RWPE1 (cell line): ENCODE measurements at regions not wholly inside any gene's neighbourhood (a gene's known extent, or its start where the extent isn't known, plus 50 kb on each side); places are given as distances from the start of the nearest gene placed in this dataset.

Source experiments
- CTCF ChIA-PET: fragments of 350-600 bp; sonication (Branson Sonifier 250); formaldehyde crosslinking; extraction: SDS; loops from one replicate; lab custom pipeline; 2021; lab: Yijun Ruan, JAX
- POLR2A ChIA-PET: fragments of 400-600 bp; formaldehyde crosslinking; extraction: SDS; loops from one replicate; lab custom pipeline; 2020; ENCODE audit warnings: antibody characterized with exemption; ENCODE audit not compliant: low non-redundant PET; lab: Yijun Ruan, JAX
- DNase-seq: peaks from one replicate; pipeline ENCODE4 v3.0.0; 2012; ENCODE audit warnings: low spot score
- H3K27ac ChIP-seq: fragments of 450-650 bp; 2 replicates; pipeline ENCODE4 v1.5.1; 2017
- CTCF ChIP-seq: fragments of 450-650 bp; conservative IDR thresholded peaks from 2 replicates; pipeline ENCODE4 v1.5.1; 2017; ENCODE audit warnings: low read depth, mild to moderate bottlenecking

GRCh38 chr3:145939431-145939830, 221.6 kb downstream of the PLOD2 start:
- ChIA-PET POLR2A (interaction anchor here (0.6 kb wide), 1 partner anchor 56 kb away, joined by 8 read pairs; no protein-coding TSS in a partner anchor), CTCF (interaction anchor here (0.6 kb wide), 1 partner anchor 24 kb away, joined by 3 read pairs; no protein-coding TSS in a partner anchor)
- peak; percentile 30 for DNase-seq

GRCh38 chr3:145942052-145942451, 218.9 kb downstream of the PLOD2 start:
- TF ChIP-seq CTCF: no peak
- ChIA-PET POLR2A (no interaction called here), CTCF (no interaction called here)
- H3K27ac ChIP-seq: no peak overlapping the region
- DNase-seq: no peak

More at GRCh38 chr3:145939431-145939830, 221.6 kb downstream of the PLOD2 start:
- TF ChIP-seq CTCF: no peak
- no peak overlapping the region for H3K27ac ChIP-seq

- CTCF ChIA-PET: no interaction called here
Observed at GRCh38 chr3:145943952-145944351, 217.0 kb downstream of the PLOD2 start.

GRCh38 chr3:145951441-145951840, 209.5 kb downstream of the PLOD2 start:
- no peak for TF ChIP-seq CTCF
- H3K27ac ChIP-seq: no peak overlapping the region
- DNase-seq: no peak
- POLR2A ChIA-PET: no interaction called here
- CTCF ChIA-PET: no interaction called here

More at GRCh38 chr3:145943952-145944351, 217.0 kb downstream of the PLOD2 start:
- DNase-seq: no peak
- no peak for TF ChIP-seq CTCF
- POLR2A ChIA-PET: no interaction called here
- H3K27ac ChIP-seq: no peak overlapping the region

GRCh38 chr3:145952536-145952935, 208.4 kb downstream of the PLOD2 start:
- no peak for DNase-seq
- TF ChIP-seq CTCF: no peak
- ChIA-PET CTCF (no interaction called here), POLR2A (no interaction called here)
- peak overlapping the region; percentile 56; the same call in 1 of the 2 replicates for H3K27ac ChIP-seq

GRCh38 chr3:145953316-145953715, 207.7 kb downstream of the PLOD2 start:
- H3K27ac ChIP-seq: no peak overlapping the region
- CTCF ChIA-PET: no interaction called here
- no peak for TF ChIP-seq CTCF
- POLR2A ChIA-PET: no interaction called here
- no peak for DNase-seq
